VCaP (cell line): ENCODE measurements at regions not wholly inside any gene's neighbourhood (a gene's known extent, or its start where the extent isn't known, plus 50 kb on each side); places are given as distances from the start of the nearest gene placed in this dataset.

Source experiments
- H3K27ac ChIP-seq: fragments of 450-650 bp; 2 replicates; pipeline ENCODE4 v1.5.1; 2017
- TF ChIP-seq, protein P1 (sequence below): fragments of 450-650 bp; conservative IDR thresholded peaks from 2 replicates; pipeline ENCODE4 v1.5.1; 2017; ENCODE audit warnings: mild to moderate bottlenecking, moderate library complexity

DNA sequence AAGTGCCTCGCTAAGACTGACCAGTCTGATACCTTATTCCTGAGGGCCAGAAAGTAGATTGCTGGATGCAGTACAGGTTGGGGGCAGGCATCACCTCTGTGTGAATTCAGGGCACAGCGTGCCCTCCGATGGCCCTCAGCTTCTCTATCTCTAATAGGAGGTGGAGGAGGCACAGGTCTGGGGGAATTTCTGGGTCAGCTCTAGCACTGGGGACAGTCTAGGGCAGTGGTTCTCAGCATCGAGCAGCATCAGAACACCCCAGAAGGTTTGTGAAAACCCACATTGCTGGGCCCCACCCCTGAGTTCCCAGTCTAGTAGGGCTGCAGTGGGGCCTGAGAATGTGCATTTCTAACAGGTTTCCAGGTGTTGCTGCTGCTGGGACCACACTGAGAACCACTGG, 166.7 kb downstream of the CDC5L start:
- TF ChIP-seq, protein P1, sequence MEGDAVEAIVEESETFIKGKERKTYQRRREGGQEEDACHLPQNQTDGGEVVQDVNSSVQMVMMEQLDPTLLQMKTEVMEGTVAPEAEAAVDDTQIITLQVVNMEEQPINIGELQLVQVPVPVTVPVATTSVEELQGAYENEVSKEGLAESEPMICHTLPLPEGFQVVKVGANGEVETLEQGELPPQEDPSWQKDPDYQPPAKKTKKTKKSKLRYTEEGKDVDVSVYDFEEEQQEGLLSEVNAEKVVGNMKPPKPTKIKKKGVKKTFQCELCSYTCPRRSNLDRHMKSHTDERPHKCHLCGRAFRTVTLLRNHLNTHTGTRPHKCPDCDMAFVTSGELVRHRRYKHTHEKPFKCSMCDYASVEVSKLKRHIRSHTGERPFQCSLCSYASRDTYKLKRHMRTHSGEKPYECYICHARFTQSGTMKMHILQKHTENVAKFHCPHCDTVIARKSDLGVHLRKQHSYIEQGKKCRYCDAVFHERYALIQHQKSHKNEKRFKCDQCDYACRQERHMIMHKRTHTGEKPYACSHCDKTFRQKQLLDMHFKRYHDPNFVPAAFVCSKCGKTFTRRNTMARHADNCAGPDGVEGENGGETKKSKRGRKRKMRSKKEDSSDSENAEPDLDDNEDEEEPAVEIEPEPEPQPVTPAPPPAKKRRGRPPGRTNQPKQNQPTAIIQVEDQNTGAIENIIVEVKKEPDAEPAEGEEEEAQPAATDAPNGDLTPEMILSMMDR = no peak
- no peak overlapping the region for H3K27ac ChIP-seq

DNA sequence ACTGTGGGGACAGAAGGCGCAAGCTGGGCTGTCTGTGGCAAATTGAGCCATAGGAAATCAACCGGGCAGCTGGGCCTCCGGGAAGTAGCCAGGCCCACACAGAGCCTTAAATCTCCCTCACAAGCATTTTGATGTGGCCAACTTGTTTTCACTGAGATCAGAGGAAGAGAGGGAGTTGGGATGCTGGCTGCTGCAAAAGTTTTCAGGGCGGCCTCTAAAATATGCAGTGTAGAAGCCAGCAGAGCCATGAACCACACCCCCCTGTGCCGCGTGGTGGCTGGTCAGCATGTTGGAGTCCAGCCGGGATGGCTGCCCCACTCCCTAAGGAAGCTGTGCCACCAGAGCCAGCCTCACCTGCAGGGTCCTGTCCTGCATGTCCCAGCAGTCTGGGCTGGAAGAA, 167.4 kb downstream of the CDC5L start:
- TF ChIP-seq, protein P1 = no peak
- no peak overlapping the region for H3K27ac ChIP-seq

DNA sequence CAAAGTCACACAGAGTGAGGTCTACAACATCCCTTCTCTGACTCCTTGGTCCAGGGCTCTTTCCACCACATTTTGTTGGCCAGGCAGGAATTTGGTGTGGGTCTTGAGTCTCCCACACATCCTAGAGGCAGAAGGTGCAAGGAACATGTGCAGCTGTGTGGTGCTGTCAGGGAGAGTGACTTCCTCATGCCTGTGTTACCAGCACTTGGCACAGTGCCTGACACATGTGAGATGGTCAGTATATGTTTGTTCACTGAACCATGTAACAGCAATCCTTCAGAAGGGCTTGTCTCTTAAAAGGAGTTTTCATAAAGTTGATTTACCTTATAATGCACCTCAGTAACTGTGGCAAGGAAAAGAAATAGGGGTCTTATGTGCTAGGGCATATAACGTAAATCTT, 168.5 kb downstream of the CDC5L start:
- TF ChIP-seq, protein P1 = no peak
- no peak overlapping the region for H3K27ac ChIP-seq

DNA sequence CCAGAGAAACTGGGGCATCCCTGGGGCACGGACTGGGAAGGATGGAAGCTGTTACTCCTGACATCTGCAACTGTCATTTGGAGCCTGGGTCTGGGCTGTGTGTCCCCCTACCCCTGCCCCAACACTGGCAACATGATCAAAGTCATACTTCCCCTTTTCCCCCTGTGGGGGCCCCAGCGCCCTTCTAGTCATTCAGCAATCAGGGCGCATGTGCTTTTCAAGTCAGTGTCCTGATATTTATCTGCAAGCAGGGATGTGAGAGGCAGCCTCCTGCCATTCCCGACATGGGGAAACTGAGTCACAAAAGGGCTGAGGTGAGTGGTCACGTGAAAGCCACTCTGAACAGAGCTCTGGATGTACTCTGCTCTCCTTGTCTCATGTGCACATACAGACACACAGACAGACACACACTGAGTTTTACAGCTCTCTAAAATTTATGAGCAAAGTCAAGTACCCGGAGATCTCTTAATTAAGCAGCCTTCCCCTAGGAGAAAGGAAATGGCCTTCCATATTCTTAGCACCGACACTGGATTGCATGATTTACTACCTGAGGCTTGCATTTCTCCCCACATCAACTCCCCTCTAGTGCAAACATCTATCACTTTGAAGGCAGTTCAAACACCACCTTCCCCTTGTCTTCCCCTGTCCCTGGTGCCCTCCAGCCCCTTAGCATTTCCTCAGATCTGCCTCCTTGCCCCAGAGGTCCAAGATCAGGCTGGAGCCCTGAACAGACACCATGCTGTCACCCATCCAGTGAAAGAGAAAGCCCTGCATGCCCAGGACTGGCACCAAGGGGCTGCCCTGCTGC, 170.7 kb downstream of the CDC5L start:
- peak overlapping the region; percentile 64 for H3K27ac ChIP-seq
- TF ChIP-seq, protein P1 = no peak

DNA sequence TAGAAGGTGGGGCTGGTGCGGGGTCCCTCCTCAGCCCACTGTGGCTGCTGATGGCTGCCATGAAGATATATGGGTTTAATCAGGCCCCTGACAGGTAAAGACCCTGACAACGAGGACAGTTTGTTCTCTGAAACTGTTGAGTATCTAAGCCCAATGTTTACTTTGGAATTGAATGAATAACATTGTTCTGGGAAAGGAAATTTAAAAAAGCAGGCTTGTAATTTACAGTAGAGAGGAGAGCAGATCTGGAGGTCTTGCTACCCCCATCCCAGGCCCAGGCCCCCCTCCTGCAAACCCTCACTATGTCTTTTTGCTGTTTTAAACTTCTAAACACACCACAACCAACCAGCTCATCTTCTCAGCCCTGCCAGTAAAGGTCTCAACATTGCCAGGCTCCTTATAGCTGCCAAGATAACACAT, 171.3 kb downstream of the CDC5L start:
- TF ChIP-seq, protein P1 = no peak
- peak overlapping the region; percentile 64 for H3K27ac ChIP-seq

DNA sequence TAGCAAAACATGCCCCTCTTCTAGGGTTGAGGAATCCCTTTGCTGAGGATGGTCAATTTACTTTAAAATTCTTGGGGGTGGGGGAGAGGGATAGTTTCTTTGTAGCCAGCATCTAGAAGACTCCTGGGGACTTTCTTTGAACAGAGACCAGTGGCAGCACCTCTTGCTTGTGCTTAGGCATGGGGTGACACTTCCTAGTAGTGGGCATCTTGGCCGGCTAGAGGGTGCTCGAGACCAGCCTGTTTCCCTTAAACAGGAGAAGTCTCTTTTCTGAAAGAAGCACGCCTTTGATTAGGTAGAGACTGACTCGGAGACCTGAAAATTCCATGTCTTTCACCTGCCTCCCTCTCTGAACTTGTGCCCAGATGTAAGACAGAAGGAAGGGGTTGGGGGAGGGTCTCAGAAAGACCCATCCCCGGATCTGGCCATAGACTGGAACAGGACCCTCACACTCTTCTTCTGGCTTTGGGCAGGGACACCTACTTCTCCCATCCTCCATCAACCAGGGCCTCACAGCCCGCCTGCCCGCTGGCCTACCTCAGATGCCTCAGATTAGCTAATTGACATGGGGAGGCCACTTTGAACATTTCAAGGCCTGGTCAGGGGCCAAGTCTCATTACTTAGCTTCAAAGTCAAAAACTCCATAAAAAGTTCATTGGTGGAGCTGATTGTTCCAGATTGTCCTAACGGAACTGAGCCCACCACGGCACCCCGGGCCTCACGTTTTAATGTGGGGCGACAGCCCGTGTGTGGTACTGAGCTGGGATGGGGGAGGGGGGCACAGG, 172.2 kb downstream of the CDC5L start:
- TF ChIP-seq, protein P1 = no peak
- peak overlapping the region; percentile 64 for H3K27ac ChIP-seq

DNA sequence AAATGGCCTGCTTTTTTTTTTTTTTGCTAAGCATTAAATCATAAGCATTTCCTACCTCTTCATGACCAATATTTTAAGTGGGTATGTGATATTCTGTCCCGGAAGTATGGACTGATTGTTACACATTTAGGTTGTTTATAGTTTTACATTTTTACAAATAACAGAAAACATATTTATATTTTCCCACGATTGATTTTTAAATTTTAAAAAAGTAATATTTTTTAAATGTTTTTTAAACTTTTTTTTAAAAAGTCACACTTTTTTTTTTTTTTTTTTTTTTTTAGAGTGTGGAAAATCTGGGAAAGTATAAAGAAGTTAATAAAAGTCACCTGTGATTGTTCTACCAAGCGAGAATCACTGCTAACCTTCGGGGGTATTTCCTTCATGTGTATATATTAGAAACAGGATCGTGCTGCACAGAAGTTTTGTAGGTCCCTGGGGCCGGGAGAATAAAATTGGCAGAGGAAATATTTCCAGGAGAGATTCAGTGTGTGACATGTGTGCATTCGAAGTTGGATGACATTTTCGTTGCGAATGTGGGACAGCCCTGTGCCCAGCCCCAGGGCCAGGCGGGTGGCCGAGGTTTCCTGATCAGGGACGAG, 173.1 kb downstream of the CDC5L start:
- TF ChIP-seq, protein P1 = no peak
- H3K27ac ChIP-seq = no peak overlapping the region
